CMK (cell line): ENCODE measurements at regions not wholly inside any gene's neighbourhood (a gene's known extent, or its start where the extent isn't known, plus 50 kb on each side); places are given as distances from the start of the nearest gene placed in this dataset.

Experiments
- DNase-seq: peaks from one replicate; pipeline ENCODE4 v3.0.0-alpha.2; 2010; ENCODE audit warnings: low read depth

DNA sequence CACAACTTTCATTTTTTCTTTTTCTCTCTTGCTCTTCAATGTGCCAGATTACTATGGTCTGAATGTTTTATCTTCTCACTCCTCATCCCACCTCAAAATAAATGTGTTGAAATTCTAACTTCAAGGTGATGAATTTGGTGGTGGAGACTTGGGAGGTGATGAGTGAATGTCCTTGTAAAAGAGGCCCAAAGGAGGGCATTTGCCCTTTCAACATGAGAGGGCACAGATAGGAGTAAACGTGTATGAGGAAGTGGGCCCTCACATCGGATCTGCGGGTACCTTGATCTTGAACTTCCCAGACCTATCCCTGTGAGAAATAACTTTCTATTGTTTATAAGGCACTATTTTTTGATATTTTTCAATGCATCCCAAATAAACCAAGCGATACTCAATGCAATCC, 412.3 kb upstream of the ADGRL2 start:
- no peak for DNase-seq

DNA sequence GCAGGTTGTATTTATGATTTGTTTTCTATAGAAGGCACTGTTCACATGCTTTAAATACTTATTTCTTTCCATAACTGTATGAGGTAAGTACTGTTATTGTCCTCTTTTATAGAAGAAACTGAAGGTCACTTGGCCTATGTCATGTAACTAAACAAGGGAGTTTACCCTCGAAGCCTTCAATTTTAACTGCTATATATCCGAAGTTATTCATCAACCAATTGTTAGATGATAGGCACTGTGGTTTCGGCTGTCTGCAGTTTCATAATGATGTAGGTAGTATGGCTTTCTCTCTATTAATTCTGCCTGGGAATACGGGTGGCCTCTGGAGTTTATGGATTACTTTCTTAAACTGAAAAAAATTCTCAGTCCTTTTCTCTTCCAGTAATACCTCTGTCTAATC, 413.3 kb upstream of the ADGRL2 start:
- no peak for DNase-seq

DNA sequence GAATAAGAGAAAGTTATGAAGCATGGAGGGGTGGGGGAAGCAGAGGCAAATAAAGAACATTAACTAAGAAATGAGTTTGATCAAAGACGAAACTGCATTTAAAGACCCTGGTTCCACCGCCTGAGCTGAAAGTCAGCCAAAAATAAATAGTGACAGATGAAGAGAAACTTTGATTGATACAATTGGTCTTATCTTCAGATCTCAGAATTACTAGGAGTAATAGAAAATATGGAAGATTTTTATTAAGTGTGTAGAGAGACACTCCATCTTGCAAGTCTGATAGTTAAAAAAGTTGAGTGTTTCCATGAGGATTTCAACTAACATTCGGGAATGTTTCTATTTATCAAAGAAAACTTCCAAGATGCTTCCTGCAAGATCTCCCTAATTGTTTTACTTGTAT, 418.2 kb upstream of the ADGRL2 start:
- no peak for DNase-seq

DNA sequence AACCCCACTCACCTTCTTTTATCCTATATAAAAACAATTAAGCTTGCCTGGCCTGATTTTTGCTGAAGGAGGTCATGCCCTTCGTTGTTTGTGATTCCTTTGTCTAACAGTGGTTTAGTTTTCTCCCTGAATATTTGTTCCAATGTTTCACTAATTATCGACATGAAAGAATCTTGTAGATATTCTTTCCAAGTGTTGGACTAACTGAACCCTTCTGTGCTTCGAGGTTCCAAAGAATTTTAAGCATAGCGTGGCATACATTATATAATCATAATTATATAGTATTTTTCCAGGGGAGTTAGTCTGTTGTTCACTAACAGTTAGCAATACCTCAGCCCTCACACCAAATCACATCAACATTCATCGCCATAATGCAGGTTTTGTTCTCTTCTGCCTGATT, 418.9 kb upstream of the ADGRL2 start:
- no peak for DNase-seq

DNA sequence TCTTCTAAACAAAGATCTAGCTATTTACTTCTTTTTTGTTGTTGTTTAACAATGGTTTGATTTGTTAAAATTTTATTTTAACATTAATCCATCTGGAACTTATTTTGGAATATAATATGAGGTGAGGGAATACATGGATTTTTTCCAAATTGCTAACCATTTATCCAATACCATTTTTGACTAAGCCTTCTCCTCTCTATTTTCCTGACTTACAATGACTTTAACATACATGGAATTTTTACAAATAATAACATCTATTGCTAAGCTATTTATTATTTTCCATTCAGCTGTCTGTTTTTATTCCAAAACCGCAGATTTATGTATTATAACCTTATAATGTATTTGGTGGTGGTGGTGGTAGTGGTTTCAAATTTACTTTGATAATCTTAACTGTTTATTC, 420.3 kb upstream of the ADGRL2 start:
- no peak for DNase-seq

DNA sequence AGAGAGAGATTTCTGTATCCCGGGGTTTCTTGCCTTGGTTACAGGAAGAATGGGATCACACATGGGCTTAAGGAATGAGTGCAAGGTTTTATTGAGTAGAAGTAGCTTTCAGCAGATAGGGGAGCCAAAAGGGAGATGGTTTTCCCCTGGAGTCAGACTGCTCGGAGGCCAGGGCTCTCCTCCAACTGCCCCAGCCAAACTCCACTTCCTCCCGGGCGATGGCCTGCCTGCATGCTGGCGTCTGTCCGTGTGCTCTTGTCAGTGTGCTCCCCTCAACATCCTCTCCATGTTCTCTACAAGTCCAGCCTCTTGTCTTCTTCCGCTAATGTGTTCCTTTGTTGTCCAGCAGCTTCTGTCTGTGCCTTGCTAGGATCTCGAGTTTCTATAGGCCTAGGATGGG, 421.3 kb upstream of the ADGRL2 start:
- no peak for DNase-seq

DNA sequence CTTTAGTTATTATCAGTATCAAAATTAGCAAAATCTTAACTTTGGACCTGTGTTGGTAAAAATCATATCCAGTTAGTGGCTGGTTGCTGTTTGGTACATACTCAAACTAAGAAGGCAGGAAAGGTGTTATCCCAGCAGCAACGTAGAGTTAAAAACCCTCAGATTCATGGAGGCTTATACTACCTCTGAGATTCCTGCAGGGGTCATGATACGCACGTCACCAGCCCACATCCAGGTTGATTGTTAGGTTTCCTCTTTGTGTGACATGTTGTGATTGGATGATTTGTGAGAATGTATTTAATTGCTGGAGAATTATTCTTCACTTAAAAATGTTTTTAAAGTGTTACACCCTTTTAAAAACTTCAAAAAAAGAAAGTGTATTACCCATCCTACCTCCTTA, 423.3 kb upstream of the ADGRL2 start:
- DNase-seq: no peak

DNA sequence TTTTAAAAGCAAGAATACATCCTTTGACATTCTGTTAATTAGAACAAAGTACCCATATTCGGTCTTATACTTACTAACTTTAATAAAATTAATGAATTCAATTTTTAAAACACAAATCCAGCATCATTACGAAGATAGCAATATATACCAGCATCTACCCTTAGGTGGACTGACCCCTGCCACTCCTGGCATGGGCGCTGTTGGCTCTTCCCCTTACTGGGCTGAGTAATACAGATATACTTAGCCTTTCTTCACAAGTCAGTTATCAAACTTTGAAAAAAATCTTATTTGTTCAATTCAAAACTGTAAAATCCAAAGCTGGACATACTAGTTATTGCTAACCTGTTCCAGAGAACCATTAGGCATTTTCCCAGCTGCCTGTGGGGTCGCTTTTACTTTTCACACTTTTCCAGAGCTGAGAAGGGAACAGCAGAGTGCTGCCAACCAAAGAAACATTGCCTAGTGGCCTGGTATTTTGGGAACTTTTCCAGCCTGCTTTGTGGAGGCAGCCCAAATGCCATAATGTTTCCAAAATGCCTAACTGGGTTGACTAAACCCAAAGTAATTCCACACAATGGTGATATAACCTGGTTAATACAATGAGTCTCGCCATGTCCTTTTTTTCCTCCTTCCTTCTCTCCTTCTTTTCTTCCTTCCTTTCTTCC, 424.7 kb upstream of the ADGRL2 start:
- DNase-seq: no peak

DNA sequence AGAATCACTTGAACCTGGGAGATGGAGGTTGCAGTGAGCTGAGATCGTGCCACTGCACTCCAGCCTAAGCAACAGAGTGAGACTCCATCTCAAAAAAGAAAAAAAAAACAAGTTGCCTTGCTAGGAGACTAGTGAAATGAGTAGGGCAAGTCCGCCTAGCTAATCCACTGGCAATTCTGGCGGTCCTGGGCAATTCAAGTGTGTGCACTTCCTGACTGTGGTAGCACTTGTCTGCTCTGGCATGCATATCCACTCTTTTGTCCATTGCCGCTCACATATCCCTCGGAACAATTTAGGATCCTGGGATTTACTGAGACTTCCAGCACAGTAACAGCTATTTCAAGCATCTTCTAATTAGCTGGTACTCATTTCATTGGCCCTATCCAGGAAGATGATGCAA, 426.3 kb upstream of the ADGRL2 start:
- DNase-seq: no peak

DNA sequence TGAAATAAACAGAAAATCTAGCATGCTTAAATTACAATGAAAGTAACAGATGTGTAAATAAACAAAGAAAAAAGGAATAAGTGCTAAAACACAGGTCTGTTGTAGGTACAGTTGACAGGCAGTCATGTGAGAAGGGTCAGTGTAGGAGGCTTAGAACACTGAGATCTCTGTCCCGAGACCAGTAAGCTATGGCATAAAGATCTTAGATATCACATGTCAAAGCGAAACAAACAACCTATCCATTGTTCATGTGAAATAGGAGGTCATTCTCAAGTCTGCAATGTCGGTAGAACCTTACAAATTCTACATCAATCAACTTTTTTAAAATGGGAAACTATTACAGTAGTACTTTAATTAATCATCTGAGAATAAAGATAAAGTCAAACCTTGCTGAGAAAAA, 428.9 kb upstream of the ADGRL2 start:
- DNase-seq: no peak

DNA sequence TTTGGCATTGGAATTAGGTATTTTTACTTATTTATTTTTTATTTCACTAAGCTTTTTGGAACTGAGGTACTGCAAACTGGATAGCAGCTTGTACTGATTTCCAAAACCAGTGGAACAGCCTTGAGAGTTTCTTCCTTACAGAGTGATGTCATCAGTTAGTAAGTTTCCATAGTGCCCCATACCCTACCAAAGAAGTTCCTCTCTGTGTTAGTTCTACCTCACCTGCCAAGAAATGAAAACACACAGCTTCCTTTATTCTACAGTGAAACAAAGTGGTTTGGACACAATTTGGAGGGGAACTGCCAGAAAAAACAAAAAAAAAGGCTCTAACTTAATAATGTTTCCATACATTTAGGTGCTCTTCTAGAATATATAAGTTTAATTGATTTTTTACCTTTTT, 430.9 kb upstream of the ADGRL2 start:
- no peak for DNase-seq

DNA sequence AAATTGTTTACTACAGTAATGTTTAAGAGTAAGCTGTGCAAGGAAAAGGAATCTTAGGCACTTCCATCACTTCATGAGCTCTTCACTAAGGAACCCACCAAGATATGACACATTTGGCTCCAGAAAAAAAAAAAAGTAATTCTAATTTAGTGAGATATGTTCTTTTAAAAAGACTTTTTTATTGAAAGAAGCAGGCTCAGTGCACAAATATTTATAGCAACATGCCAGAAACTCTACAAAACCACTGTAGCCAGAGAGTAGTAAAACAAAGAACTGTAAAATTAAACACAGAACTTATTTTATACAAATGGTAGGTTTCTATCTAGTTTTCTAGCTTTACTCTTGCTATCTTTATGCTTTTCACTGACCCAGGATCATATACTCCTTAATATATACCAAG, 434.6 kb upstream of the ADGRL2 start:
- DNase-seq: no peak

DNA sequence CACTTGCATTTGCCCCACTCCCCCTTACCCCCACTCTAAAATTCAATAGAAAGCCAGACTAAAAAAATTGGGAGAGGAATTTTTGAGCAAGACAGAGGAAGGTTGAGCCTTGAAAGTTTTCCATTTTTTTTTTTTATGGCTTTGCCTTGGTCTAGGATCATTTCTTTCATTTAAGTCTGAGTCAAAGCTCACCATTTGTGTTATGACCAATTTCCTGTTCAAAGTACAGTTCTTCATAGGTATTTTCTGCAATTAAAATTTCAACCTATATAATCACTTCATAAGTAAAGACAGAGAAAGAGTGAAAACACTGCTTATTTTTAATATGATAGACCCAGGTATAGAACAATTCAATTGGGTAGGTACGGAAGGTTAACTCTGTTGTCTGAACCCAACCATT, 436.6 kb upstream of the ADGRL2 start:
- DNase-seq: no peak

DNA sequence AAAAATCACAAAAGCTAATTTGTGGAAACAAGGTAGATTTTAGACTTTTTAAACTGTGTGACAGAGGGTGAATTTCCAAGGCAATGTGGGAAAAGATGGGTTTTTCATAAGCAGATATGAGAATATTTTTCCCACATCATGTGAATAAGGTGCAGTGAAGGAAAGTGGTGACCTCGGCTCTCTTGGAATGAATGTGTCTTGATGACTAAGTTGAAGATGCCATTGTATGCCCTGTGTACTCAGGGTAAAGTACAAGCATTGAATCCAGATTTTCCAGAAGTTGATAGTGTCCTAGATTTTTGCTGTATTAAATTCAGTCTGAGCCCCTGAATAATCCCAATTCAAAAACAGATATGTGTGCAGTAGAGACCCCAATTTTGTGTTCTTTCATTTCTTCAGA, 442.6 kb upstream of the ADGRL2 start:
- DNase-seq: no peak

DNA sequence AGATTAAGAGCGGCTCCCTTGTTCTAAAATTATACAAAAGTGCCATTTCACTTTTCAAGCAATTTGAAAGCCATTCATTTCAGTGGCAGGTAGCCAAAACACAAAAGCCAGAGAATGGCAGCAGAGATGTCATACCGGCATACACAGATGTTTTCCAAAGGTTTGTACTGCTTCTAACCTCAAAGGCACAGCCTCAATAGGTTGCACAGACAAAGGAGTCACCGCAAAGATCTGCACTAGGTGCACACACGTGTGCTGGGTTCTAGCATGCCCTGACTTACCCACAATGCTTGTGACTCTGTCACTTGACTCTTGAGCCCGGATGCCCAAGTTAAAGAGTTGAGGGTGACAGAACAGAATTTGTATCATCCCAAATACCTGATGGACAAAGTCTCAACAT, 448.9 kb upstream of the ADGRL2 start:
- DNase-seq: no peak

DNA sequence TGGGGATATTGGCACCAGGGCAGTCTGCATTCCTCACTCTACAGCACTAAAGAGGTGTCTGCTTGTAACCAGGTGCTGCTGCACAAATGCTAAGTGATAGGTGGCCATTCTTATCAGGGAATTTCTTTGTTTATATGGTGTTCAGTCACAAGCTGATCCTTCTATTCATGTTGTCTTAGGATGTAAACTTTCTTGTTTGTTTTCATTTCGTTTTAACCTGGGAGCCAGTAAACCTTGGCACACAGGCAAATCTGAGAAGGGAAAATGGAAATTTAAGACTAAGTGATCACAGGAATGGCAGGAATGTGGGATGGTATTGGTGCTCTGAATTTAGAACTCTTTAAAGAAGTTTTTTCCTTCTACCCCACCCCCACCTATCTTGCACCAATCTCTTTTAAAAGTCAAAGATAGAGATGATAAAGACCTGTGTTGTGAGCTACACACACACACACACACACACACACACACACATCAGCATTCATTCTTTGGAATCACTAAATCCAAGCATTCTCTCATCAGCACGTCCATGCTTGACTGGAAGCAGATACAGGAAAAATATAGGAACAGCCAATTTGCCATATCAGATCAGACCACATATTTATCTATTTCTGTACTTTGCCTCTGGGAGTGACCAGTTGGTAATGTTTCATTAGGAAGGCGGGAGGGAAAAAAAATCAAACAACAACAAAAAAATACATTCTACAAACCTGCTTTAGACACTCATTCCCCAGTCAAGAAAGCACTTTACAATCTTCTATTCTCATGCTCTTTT, 451.4 kb upstream of the ADGRL2 start:
- no peak for DNase-seq

DNA sequence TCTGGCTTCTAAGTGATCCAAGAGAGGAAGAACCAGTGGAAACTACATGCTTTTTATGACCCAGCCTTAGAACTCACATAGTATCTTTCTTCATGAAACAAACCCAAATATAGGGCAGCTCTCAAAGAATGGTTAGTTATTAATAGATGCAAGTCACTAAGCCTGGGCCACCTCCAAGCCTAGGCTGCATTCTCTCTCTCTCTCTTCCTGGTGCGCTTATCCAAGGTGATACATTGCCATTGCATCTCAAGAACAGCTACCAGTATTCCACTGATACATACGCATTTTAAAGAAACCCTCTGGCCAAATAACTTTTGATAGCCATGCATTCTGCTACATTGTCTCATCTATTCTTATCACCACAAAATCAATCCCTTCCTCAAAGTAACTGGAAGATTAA, 455.6 kb upstream of the ADGRL2 start:
- no peak for DNase-seq

DNA sequence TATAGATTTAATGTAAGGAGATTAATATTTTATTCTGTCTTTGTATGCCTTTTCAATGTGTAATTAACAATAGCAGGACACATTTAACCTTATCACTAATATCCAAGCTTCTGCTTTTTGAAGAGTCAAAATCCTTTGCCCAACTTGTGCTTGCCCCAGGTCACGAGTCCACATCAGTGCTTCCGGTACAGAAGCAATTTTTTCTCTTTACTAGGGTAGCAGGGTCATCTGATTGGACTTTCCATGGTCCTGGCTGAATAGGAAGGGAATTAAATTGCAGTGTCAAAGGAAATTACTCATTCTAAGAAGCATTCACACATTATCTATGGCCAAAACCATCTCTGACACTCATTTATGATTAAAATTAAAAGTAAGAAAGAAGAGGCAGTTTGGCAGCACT, 460.5 kb upstream of the ADGRL2 start:
- DNase-seq: no peak

DNA sequence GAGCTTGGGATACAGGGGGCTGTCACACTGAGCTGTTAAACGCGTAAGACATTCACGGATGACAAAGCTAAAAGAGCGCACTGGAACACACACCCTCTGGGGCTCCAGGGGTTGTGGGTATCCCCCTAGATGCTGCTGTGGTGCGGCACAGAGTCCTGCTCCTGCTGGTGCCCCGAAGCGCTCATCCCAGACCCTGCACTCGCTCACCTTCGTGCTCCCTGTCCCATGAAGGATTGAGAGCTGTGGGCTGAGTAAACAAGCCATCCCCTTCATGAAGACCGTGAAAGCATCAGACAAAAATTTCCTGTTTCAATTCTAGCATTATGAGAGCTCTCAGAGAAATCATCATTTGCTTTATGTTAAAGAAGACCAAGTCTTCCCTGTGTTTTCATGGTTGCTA, 463.5 kb upstream of the ADGRL2 start:
- DNase-seq: no peak

DNA sequence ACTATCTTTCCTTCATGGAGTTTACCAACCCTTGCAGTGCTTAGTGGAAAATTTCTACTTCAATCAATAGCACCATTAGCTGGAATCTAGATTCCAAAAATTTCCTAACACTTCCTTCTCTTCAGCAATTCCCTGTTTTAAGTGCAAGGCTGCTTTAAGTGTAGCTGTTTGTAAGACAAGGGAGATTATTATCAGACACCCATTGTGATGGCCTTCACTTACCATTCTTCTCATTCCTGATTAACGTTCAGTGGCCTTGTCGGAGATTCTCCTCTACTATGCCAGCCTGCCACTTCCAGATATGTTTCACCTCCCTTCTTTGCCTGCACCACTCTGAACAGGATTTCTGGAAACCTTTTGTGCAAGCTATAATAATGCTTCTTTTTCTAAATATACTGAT, 464.9 kb upstream of the ADGRL2 start:
- no peak for DNase-seq

DNA sequence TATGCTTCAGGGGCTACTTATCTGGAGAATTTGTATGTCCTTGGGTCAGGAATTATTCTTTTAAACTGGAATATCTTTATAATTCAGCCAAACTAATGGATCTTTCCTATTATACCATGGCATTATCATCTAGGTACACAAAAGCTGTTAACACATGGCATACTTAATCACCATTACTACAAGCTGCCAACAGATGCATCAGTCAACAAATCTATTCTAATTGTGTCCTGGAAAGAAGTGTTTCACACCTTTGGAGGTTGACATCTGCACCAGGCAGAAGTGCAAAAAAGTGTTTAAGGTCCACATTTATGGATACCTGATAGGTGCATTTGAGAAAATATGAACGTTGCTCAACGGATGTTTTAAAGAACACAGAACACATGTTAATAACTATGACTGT, 470.2 kb upstream of the ADGRL2 start:
- DNase-seq: no peak

DNA sequence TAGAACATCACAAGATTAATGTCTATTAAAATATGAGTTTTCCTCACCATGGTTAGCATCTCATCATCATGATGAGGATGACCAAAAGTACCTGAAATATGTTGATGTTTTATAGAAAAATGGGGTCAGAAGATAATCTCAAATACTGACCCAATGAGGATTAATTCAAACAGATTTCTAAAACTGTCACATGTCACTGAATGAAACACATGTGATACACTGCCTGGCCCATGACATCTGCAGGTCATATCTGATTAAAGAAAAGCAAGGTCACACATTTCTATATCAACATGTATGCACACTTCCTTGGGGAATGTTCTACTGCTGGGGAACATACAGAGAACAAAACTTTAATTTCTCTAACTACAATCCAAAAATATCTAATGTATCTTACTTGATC, 470.6 kb upstream of the ADGRL2 start:
- DNase-seq: no peak

DNA sequence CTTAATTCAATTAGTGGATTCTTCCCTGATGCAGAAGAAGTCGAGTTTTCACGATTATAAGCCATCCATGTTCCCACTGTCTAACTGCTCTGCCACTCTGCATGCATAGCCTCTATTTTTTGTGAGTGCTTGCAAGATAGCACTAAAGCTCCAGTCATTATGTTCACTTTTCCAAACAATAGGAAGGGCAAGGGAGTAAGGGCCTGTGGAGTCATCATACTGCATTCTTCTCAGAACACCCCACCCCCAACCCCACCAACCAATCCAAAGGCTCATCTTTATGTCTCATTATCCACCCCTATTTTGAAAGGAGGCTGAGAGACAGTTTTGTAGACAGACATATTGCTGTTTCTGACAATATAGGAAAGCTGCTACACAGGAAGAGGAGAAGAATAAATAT, 471.7 kb upstream of the ADGRL2 start:
- DNase-seq: no peak

DNA sequence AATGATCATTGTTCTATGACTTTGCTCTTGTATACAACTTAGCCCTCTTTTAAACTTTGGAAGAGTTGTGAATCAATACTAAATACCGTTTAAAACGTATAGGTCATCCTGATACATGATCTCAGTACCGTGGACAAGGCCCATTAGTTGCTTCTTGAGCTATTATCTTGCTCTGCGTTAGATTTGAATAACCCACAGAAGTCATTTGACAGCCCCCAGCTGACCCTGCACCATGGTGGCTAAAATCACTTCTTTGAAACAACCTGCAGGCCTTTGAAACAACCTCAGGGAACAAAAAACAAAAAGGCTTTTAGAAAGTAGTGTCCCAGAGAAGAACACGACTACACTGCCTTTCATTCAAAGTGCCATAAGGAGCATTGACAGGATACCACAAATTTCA, 473.0 kb upstream of the ADGRL2 start:
- DNase-seq: no peak
